NCI-H2107 treated with DMSO at 0.1 percent for 48 hours (cell line): ENCODE measurements at regions not wholly inside any gene's neighbourhood (a gene's known extent, or its start where the extent isn't known, plus 50 kb on each side); places are given as distances from the start of the nearest gene placed in this dataset.

ENCODE experiments used
- DNase-seq: peaks from one replicate; lab custom pipeline; 2025; ENCODE audit not compliant: unreplicated experiment; lab: John Stamatoyannopoulos, UW

DNA sequence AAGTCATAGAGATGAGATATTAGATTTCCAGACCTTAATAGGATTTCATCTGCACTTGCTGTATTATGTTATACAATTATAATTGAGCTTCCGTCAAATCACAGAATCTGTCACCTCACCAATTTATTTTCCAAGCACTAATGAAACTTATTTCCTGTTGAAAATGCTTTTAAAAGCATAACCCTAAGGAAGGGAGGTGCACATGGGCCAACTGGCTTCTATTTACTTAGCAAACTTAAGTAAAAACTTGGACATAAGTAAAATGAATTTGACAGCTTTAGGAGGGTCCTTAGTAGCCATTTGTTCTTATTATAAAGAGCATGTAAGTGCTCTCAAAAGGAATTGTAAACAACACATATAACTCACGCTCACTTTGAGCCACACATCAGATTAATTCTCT is 462.2 kb upstream of the TMPO start:
- DNase-seq: peak; percentile 73

DNA sequence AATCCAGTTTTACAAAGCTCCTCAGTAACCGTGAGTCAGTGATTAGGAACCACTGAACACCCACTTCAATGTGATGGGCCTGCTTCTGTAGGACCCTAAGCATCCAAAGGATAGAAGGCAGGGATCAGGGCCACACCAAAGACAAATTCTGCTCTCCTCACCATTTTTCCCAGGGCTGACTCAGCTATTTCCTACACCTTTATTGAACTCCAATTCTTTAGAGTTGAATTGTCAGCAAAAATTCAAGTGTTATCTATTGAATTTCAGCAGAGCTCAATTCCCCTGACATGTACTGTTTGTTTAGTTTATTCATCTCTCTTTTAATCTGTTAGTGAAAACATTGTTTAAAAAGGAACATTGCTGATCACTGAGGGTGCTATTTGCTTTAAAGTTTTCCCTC is 457.7 kb upstream of the TMPO start:
- no peak for DNase-seq

DNA sequence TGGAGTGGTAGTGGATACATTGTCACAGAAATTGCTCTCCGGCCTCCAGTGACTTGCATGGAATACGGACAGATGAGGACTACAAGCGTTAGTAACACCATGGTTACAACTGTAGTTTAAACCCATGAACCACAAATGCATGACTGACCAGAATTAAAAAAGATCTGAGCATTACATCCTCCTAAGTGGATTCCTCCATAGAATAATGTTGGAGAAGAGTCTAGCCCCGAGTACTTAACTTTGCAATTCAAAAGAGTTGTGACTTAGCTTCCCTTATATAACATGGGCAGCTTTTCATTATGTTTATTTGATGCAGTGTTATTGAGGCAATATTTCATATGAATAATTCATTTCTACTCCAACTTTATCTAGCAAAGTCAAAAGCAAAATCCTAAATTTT is 457.2 kb upstream of the TMPO start:
- no peak for DNase-seq

DNA sequence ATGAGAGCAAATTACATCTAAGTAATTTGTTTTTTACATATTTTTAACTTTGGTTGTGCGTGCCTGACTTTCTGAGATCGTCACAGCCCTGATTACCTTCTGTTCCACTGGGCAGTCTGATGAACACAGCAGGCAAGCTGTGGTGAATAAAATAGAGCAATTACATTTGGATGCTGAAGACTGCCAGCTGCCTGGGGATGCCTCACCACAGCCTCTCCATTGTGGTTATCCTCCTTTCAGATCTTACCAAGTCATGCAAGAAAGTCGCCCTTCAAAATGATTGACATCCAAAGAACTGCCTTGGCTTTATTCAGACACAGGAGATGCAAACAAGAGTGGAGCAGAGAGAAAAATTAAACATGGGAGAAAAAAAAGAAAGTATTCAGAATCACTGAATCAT is 456.6 kb upstream of the TMPO start:
- peak; percentile 87 for DNase-seq

DNA sequence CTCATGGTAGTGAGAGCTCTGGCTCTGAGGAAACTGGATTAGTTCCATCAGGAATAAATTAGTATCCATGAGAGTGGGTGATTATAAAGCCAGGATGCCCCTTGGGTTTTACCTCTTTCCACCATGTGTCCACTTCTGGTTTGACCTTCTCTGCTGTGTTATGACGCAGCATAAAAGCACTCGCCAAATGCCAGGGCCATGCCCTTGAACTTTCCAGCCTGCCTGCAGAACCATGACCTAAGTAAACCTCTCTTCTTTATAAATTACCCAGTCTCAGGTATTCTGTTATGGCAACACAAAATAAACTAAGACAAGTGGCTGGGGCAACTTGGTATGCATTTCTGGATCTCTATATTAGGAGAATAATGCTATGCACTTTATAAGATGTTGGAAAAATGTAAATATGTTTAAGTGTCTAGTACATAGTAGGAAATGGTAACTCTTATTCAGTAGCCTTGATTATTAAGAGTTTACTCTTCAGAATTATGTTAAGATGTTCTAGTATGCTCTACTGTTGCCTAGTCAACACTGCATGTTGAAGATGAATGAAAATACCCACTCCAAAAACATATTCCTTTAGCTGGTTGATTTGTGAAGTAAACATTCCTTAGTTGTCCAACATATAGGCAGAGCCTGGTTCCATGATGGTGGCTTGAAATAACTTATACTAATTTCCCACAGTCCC is 455.6 kb upstream of the TMPO start:
- no peak for DNase-seq

DNA sequence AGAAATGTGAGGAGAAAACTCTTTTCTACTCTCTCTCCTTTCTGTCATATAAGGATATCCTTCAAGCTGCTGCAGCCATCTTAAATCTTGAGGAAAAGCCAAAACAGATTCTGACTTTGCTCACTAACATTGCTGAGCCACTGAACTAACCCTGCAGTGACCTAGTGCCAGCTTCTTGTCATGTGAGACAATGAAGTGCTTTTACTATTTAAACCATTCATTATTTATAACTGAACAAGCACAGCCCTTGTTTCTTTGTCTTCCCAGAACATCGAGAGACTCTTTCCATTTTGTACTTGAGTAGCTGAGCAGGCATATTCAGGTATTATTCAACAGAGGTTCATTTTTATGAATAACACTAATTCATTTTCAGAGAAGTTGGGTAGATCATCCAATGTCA is 455.0 kb upstream of the TMPO start:
- DNase-seq: peak; percentile 12

DNA sequence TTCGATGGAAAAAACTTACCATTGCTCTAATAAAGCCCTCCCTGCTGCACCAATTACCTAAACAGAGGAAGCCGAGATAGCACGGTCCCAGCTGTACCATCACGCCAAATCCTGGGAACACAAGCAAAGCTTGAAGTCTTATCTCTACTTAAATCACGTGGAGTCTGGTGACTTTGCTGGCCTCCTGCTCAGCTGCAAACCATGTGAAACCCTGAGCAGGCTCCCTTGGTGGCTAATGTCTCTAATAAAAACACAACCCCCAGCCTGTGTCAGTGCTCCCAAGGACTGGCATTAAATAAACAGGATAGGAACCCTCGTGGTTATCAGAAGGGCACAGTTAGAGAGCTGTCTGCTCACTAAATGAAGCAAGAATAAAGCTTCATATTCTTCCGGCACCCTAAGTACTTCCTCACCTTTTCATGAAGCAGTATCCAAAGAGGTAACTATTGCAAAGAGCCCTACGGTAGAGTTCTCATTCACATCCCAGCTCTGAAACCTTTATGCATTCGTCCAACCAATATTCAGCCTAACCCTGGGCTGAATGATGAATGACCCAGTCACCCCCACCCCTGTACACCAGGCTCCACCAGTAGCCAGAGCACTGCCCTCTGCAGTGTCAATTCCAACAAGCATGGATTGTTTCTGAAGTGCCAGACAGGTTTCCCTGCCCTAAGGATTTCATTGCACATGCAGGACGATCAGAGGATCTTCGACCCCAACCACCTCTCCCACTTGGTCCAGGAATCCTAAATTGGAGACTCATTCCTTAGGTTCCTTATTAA is 452.7 kb upstream of the TMPO start:
- no peak for DNase-seq

DNA sequence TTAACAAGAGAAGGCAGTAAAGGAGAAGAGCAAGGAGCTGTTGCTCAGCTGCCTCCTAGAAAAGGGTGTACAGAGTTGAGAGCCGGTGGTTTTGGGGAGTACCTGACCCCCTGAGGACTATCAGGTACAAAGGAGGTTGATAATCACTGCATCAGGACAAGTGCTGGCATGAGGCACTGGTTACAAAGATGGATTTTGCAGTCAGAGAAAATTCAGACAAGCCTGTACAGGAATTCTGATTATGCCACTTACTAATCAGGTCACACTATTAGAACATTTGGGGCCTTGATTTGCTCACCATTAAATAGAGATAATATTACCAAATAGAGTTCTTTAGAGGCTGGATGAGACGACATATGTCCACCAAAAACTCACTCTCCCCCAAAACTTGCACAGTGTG is 450.9 kb upstream of the TMPO start:
- no peak for DNase-seq

DNA sequence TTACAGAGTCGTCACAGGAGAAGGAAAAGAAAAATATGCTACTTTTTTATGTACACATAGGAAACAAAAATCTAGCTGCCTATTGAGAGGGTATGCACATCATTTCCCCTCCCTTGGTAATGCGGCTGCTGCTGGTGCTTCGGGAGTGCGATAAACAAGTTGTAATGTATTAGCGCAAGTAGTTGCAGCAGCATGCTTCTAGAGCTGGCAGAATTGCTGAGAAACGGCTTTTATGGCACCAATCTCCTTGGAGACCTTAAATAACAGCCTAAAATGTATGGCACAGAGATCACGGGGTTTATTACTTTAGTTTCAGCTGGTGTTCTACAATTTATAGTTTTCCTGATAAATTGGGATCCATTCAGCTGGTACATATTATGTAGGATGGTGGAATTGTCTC is 447.6 kb upstream of the TMPO start:
- DNase-seq: no peak

DNA sequence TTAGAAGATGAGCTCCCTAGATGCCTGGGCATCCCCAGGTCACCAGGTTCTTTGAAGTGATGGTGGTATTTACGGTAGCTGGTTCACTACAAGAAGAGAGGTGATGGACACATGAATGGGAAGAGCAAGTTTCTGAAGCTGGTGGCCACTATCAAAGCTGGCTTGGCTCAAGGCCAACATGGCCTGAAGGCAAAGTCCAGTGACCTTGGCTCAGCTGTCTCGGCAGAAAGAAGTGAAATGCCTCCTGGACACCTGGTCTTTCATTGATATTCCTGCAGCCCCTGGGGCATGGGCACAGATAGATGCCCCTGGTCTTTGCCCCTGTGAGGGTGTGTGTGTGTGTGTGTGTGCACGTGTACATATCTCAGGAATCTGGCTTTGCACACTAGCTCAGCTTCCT is 441.8 kb upstream of the TMPO start:
- no peak for DNase-seq

DNA sequence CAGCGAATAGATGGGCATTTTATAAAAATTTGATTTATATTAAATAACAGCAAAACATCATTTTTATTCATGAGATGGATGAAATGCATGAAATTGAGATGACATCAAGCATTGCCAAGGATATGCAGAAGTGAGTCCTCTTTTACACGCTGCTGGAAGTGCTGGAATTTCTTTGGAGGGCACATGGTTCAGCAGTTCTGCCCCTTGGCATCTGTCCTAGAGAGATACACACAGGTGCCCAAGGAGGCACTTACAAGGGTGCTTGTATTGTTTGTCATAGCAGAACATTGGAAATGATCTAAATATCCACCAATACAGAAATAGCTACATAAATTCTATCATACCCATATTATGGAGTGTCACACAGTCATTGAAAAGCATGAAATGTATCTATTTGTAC is 441.1 kb upstream of the TMPO start:
- DNase-seq: no peak

DNA sequence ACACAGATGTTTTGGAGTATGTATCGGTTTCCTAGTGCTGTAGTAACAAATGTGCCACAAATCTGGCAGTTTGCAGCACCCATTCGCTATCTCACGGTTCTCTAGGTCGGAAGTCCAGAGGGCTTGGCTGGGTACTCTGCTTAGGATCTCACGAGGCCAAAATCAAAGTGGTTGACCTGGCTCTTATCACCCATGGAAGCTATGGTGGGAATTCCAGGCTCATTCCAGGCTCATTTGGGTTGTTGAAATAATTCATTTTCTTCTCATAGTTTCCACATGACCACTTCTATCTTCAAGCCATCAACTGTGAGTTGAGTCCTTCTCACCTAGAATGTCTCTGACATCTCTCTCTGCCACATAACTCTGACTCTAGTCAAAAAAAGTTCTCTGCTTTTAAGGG is 431.0 kb upstream of the TMPO start:
- no peak for DNase-seq

DNA sequence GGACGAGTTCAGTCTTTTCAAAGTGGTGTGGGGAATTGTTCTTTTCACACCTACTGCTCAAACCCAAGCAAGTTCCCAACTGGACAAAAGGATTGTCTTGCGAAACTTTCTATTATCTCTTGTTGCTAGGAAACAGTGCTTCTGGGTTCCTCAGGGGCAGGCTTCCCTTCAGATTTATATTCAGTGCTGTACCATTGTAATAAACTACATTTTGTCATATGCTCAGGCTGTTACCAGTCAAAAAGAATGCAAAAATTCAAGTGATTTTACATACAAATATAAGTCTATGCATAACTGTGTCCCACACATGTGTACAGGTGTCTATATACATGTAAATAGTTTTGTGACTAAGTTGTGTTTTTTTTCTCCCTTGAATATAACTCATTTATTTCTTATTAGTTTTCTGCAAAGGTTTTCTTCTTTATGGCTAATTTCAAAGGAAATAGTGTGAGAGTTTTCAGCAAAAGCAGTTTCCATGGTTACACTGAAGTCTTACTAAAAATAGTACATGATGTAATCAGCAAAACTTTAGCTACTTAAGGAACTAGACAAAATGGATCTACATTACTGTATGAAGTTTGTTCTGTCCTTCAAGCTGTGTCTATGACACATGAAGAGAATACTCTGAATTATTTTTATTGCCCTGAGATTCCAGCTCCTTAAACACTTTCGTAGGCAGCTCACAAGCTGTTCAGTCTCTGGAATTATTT is 430.2 kb upstream of the TMPO start:
- no peak for DNase-seq

DNA sequence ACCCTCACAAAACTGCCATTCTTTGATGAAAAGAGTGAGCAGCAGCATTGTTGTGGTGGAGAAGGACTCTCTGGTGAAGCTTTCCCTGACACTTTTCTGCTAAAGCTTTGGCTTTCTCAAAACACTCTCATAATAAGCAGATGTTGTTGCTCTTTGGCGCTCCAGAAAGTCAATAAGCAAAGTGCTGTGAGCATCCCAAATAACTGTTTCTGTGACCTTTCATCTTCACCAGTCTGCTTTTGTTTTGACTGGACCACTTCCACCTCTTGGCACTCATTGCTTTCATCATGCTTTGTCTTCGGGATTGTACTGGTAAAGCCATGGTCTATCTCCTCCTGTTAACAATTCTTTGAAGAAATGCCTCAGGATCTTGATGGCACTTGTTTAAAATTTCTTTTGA is 424.7 kb upstream of the TMPO start:
- peak; percentile 25 for DNase-seq

DNA sequence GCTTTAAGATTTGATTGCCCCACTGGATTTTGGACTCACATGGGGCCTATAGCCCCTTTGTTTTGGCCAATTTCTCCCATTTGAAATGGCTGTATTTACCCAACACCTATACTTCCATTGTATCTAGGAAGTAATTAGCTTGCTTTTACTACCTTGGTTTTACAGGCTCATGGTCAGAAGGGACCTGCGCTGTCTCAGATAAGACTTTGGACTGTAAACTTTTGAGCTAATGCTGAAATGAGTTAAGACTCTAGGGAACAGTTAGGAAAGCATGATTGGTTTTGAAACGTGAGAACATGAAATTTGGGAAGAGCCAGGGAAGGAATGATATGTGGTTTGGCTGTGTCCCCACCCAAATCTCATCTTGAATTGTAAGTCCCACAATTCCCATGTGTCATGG is 419.0 kb upstream of the TMPO start:
- no peak for DNase-seq

DNA sequence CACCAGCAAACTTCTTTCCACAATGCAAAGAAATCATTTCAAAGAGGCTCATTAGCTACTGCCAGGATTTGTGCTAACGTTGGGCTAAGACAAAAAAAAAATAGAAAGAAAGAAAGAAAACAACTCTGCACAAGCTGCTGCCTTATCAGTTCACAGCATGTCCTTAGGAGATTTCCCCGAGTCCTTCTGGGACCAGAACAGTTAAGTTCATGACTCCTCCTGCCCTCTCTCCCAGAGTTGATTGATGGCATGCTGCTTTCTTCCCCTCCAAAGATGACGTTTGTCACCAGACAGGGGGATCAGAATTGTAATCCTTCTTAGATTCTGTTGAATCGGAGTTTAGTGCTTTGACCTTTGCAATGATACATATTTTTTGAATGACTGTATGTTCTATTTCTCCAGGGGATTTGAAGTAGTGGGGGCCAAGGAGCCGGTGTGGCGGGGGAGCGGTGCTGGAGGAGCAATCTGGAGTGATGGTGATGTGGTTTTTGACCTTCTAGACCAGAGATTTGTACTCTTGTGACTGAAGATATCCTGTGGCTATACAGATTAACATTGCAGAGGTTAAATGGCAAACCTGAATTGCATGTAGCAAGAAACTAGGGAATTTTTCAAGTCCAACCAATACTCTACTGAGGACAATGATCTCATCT is 409.2 kb upstream of the TMPO start:
- no peak for DNase-seq

DNA sequence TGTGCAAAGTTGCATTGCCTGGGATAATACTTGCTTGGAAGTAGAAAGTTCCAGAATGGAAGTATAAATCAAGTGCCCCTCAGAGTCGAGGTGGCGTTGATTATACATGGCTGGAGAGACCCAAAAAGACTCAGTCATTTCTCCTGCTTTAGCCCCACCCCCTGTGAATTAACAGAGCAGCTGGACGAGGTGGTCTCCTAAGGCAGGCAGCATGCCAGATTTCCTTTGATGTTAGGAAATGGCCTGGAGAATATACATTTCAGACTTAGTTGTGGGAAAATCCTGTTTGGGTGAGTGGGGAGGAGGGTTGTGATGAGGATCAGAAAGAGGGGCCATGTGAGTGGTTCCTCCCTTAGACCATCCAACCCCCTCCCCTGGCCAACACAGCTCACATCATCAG is 406.1 kb upstream of the TMPO start:
- DNase-seq: no peak

DNA sequence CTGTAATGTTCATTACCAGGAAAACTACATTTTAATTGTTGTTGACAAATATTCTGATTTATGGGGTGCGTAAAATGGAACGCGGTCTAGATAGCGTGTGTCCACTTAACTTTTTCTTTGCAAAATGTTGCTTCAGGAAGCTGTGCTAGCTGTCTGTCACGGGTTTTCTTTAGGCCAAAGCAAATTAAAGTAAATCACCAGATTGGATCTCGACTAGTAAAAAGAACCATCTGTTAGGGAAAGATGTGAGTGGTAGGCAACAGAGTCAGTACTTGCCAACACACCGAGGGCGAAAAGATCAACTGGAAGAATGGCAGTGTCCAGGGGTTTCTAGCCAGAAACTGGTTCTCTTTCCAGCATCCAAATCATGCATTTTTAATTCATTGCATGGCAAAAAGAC is 404.9 kb upstream of the TMPO start:
- no peak for DNase-seq

DNA sequence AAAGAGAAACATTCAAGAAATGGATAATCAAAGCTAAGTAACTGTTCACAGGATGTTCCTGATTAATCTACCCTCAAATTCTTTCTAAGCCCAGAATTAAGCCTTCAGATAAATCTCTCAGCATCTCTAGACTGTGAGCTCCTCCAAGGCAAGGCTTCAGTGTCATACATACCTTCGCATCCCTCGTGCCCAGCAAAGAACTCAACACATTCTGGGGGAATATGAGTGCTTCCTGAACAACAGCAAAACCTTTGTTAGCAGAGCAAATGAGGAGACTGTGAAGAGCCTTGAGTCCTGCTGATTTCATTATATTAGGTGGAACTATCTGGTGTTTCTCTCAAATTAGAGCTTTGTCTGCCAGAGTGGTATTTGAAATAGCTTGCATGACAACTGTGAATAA is 401.8 kb upstream of the TMPO start:
- DNase-seq: no peak

DNA sequence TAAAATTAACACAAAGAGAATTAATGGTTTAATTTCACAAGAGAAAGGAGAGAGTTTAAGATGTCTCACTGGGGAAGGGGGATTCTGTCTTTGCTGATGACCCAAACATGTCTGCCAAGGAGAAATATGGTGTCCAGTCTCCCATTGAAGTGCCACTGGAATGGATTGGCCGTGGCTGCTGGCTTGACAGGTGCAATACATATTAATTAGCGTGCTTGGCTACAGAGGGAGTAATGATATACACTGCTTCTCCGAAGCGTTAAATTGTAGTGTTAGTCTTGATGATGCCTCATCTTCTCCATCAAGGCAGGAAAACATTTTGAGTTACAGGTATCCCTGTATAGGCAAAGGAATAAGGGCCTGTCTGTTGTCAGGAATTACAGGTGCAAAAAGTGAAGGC is 393.4 kb upstream of the TMPO start:
- no peak for DNase-seq

DNA sequence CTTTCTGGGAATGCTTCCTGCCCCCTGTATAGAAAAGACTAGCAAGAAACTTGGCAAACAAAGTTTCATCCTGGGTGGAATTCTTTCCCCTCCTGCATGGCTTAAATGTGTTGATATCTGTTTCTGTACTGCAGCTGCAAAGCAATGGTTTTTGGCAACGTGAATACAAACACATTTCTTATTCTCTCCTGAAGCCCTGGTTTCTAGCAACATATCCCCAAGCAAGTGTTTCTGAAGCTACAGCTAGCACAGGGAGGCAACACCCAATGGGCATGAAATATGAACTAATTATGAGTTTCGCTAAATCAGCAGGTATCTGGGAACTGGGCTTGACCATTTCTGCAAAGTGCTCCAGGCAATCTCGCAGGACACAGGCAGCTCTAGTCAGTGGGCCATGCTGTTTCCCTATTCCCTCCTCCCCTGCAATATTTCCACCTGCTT is 392.3 kb upstream of the TMPO start:
- peak; percentile 21 for DNase-seq
